ENCODE measurements at regions not wholly inside any gene's neighbourhood (a gene's known extent, or its start where the extent isn't known, plus 50 kb on each side); places are given as distances from the start of the nearest gene placed in this dataset.

DNA sequence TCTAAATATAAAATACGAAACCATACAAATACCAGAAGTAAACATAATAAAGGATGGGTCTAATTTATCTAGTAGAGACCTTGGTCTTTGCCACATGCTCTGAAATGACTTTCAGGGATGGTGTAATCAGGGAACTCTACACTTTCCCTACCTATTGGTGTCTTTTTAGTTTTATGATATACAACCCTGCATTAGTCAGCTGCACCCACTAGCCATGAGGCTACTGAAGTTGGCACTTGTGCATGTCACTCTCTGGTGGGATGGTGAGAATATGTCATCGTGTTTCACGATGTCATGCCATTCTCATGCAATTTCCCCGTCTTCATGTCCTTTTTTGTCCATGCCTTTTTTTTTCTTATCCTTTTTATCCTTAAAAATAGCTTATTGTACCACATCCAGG lies 234.9 kb upstream of the ACTBL2 start:
- TF ChIP-seq CTCF (IDR thresholded peaks at IDR 0.05), result no peak
- TF ChIP-seq ZFX (IDR thresholded peaks at IDR 0.05; ENCODE audit: borderline replicate concordance), result no peak

Measured in 22Rv1 (cell line).